Esophagus muscularis mucosa (tissue), 4 donors: ENCODE measurements at regions not wholly inside any gene's neighbourhood (a gene's known extent, or its start where the extent isn't known, plus 50 kb on each side); places are given as distances from the start of the nearest gene placed in this dataset.

Experiments used
- CTCF ChIP-seq, 3 experiments: fragments of 200-600 bp in 2 of 3; fragments of 450-650 bp in 1 of 3; sonication (generic) in 2 of 3; IDR thresholded peaks; one replicate each; pipeline ENCODE4 v1.5.1; 2017 to 2019; ENCODE audit warnings: antibody characterized with exemption in 3 of 3, mild to moderate bottlenecking in 2 of 3, moderate library complexity in 1 of 3
- EP300 ChIP-seq: sonication (generic); formaldehyde crosslinking; IDR thresholded peaks from one replicate; pipeline ENCODE4 v1.6.1; 2017; ENCODE audit warnings: antibody characterized with exemption
- POLR2A ChIP-seq: fragments of 450-650 bp; IDR thresholded peaks from one replicate; pipeline ENCODE4 v1.6.1; 2017; ENCODE audit warnings: antibody characterized with exemption, moderate library complexity, mild to moderate bottlenecking, low read depth
- POLR2AphosphoS5 ChIP-seq, 2 donors: sonication (generic); formaldehyde crosslinking; IDR thresholded peaks; one replicate each; pipeline ENCODE4 v1.6.1; 2017; ENCODE audit warnings: antibody characterized with exemption in 2 of 2

- TF ChIP-seq CTCF (IDR thresholded peaks at IDR 0.05) (no peak), POLR2A (no peak), POLR2AphosphoS5 (IDR thresholded peaks at IDR 0.05) (no peak), EP300 (no peak)
These were observed 179.1 kb downstream of the PHETA1 start for GRCh38 chr12:111189792-111190191.
